Tibial nerve (tissue), 4 donors: ENCODE measurements at regions not wholly inside any gene's neighbourhood (a gene's known extent, or its start where the extent isn't known, plus 50 kb on each side); places are given as distances from the start of the nearest gene placed in this dataset.

Experiments used
- CTCF ChIP-seq, 5 experiments: fragments of 200-600 bp in 3 of 5; fragments of 450-650 bp in 2 of 5; sonication (generic) in 3 of 5; IDR thresholded peaks; one replicate each; pipeline ENCODE4 v1.5.1; 2016 to 2019; ENCODE audit warnings: antibody characterized with exemption in 5 of 5, mild to moderate bottlenecking in 3 of 5, moderate library complexity in 2 of 5
- EP300 ChIP-seq, 2 donors: sonication (generic); formaldehyde crosslinking; IDR thresholded peaks; one replicate each; pipeline ENCODE4 v1.6.1; 2017; ENCODE audit warnings: antibody characterized with exemption in 2 of 2, mild to moderate bottlenecking in 1 of 2
- POLR2A ChIP-seq, 2 donors: fragments of 450-650 bp; IDR thresholded peaks; one replicate each; pipeline ENCODE4 v1.6.1; 2017; ENCODE audit warnings: antibody characterized with exemption in 2 of 2, mild to moderate bottlenecking in 2 of 2, moderate library complexity in 2 of 2

- no peak for TF ChIP-seq CTCF (IDR thresholded peaks at IDR 0.05)
- no peak for TF ChIP-seq POLR2A (IDR thresholded peaks at IDR 0.05)
- no peak for TF ChIP-seq EP300 (IDR thresholded peaks at IDR 0.05)
Observed at GRCh38 chr3:24981309-24981708, 446.8 kb upstream of the RARB start.
